Ramos (cell line): ENCODE measurements at regions not wholly inside any gene's neighbourhood (a gene's known extent, or its start where the extent isn't known, plus 50 kb on each side); places are given as distances from the start of the nearest gene placed in this dataset.

Source experiments
- in situ Hi-C: fragments of 300-500 bp; cut with MboI; formaldehyde crosslinking; loops from one replicate; pipeline ENCODE4 v1.14.3; 2022; ENCODE audit warnings: low sequenced_read_pairs; ENCODE audit not compliant: unreplicated experiment

DNA sequence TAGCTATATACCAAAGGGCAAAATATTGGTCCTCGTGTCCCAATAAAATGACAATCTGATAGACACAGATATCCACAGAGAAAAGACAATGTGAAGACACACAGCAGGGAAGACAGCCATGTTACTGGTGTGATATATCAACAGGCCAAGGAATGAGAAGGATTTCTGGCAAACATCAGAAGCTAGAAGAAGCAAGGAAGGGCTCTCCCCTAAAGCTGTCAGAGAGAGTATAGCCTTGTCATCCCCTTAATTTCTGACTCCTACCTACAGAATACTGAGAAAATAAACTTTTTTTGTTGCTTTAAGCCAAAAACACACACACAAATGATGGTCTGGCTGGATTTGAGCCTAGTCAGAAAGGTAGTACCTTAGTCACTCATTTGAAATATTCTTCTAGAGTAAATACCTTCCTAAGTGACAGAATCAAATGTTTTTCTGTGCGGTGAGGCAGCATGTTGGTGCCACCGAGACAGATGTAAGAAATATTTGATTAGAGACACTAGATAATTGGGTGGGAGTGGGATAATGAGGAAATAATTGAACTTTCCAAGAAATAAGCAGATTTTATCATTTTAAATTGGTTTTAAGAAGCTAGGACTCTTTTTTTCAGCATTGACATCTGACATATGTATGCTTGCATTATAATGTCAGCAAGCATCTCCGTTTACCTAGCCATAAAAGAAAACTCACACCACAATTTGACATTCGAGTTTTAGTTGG, 123.4 kb upstream of the TFAP2D start:
- in situ Hi-C loops = no loop called here

GRCh38 chr6:50591135-50591534, 122.2 kb upstream of the TFAP2D start:
- in situ Hi-C loops = no loop called here

DNA sequence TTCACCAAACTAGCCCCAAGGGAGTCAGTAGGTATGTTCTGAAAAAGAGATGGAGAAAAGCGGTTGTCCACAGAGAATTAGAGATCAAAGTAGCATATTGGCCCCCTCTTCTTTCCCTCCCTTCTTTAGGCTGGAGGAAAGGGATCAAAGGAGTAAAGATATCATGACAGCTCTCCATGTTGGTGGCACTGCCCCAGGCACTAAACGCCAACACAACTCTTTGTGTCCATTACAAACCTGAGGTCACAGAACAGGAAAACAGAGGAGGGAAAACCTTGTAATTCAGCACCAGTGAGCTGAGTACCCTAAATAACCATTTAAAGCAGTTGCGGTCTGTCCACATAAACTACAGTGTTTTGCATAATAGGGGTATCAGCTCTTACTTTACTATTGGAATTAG, 113.0 kb upstream of the TFAP2D start:
- in situ Hi-C loops = loop anchor here (25.0 kb wide), 1 partner anchor 463 kb away; no protein-coding TSS in a partner anchor

DNA sequence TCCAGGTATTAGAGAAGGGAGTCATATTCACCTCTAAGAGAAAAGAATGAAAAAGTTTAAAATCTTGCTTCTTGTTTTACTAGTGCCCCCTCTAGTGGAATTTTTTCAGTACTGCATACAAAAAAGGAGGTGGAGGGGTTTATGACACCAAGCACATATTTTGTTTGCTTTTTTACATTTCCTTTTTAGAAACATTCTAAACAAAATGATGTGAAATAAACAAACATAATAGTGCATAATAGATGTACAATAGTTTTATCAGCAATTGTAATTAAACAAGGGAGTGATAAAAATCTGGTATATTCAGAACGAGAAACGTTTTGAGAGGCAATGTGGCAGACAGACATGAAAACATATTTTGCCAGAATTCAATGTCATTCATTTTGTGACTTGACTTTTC, 111.0 kb upstream of the TFAP2D start:
- in situ Hi-C loops = loop anchor here (25.0 kb wide), 1 partner anchor 465 kb away; no protein-coding TSS in a partner anchor

DNA sequence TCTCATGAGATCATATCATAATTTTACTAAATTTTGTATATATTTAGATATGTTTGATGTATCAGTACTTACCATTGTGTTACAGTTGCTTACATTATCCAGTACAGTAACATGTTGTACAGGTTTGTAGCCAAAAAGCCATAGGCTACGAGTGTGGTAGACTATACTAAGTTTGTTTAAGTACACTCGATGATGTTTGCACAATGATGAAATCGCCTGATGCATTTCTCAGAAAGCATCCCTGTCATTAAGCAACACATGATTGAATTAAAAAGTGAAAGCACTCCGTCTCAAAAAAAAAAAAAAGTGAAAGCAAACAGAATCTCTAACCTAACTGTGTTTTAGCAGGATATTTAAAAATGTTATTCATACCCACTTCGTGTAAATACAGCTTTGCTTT, 104.9 kb upstream of the TFAP2D start:
- in situ Hi-C loops = loop anchor here (25.0 kb wide), 1 partner anchor 471 kb away; no protein-coding TSS in a partner anchor

DNA sequence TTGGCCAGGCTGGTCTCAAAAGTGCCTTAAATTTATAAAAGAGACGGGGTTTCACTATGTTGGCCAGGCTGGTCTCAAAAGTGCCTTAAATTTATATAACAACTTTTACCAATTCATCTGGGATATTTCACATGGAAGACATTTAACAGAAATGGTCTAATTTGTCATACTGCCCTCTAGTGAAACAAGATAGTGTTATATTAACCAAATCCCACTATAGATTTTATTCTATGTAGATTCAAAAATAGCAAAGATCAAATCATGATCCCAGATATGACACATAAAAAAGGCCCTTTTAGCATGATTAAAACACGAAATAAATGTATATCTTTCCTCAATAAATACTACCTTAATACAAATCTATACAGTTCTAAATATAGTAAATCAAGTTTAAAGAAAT, 102.8 kb upstream of the TFAP2D start:
- in situ Hi-C loops = loop anchor here (25.0 kb wide), 1 partner anchor 473 kb away; no protein-coding TSS in a partner anchor

DNA sequence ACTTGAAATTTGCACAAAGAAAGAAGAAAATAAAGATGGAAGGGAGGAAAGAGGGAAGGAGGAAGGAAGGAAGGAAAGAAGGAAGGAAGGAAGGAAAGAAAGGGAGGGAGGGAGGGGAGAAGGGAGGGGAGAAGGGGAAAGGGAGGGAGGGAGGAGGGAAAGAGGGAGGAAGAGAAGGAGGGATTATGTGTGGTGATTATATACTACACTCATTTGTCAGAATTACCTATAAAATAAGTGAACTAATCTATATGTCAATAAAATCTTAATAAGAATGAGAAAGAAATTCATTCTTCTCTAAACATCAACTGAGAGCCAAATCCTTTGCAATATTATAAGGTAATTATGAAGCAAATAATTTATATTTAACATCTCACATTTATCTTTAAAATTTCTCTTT, 77.9 kb upstream of the TFAP2D start:
- in situ Hi-C loops = no loop called here

GRCh38 chr6:50637267-50637666, 76.1 kb upstream of the TFAP2D start:
- in situ Hi-C loops = no loop called here

DNA sequence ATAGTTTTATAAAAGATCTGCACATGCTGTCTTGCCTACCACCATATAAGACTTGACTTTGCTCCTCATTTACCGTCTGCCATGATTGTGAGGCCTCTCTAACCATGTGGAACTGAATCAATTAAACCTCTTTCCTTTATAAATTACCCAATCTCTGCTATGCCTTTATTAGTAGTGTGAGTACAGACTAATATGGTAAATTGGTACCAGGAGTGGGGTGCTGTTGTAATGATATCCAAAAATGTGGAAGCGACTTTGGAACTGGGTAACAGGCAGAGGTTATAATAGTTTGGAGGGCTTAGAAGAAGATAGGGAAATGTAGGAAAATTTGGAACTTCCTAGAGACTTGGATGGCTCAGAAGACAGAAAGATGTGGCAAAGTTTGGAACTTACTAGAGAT, 64.2 kb upstream of the TFAP2D start:
- in situ Hi-C loops = no loop called here

DNA sequence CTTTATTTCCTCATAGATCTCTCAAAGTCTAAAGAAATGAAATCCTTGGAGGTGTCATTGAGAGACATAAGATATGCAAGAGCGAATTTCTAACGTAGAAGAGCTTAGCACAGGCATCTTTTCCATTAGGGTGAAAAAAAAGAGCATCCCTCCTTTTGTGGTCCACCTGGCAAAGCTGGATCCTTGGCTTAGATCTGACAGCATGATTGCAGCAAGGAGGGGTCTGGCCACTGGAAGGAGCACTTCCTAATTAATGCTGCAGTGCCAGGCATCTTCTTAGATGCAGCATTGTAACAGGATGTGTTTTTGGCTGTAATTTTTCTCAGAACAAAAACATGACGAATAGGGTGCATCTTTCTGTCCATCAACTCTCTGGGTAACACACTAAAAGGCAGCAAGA, 60.1 kb upstream of the TFAP2D start:
- in situ Hi-C loops = no loop called here

DNA sequence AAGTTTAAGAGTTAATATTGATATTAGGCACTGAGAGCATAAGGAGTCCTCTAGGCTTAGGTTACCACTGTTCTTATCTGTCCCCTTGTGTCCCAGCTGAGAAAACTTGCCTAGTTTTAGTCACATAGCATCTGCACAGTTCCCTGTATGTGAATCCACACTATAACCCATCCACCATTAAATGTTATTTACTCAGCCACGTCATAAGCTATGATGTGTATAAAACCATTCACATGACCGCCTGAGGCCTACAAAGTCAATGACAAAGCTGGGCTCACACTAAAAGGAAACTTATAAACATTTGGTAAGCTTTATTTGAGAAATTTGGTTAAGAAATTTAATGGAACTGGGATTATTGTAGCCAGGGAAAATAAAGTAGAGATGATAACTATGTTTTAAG, 59.2 kb upstream of the TFAP2D start:
- in situ Hi-C loops = no loop called here

- in situ Hi-C loops = no loop called here
Observed at GRCh38 chr6:50655848-50656453, 57.4 kb upstream of the TFAP2D start.

GRCh38 chr6:50657513-50657912, 55.8 kb upstream of the TFAP2D start:
- in situ Hi-C loops = no loop called here

GRCh38 chr6:50658561-50658960, 54.8 kb upstream of the TFAP2D start:
- in situ Hi-C loops = no loop called here

DNA sequence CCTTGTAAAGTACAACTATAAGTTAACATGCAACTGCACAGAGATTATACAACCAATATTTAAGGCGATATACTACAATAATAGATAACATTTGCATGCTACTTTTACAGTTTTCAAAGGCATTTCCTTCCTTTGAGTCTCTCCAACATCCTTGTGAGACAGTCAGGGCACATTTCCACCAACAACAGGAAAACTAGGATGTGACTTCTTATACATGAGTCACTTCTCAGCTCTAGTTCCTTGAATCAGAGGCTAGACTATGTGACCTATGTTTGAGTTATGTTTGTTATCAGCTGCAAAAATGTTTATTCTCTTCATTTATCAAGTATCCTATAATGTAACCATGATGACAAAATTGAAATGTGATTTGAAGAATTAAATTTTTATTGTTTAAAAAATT, 51.7 kb upstream of the TFAP2D start:
- in situ Hi-C loops = no loop called here
